Stimulated activated CD8-positive, alpha-beta memory T cell treated with anti-CD3 and anti-CD28 coated beads, Interleukin-12 subunit alpha, Interleukin-12 subunit beta, amount 100 ng/mL, for 1 hour (primary cell): ENCODE measurements at regions not wholly inside any gene's neighbourhood (a gene's known extent, or its start where the extent isn't known, plus 50 kb on each side); places are given as distances from the start of the nearest gene placed in this dataset.

Experiments used
- DNase-seq: peaks from one replicate; pipeline ENCODE4 v3.0.0-alpha.2; 2020; ENCODE audit warnings: low read depth

GRCh38 chr7:12130609-12131008 lies 80.5 kb upstream of the TMEM106B start:
- DNase-seq: no peak

DNA sequence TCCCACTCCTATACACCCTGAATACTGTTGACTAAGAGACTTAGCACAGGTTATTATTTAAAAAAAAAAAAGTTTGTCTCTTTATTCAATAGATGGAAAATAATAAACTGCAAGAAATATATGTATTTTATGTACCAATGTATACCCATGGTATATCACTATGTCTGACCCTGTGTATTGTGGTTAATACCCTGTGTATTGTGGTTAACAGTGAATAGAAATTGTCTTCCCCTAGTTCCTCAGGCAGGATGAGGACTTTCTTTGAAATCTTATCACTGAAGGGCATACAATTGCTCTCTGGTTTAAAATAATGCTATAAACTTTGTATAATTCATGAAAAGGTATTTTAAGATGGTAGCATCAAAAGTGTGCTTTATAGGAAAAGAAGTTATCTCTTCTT lies 80.0 kb upstream of the TMEM106B start:
- no peak for DNase-seq

DNA sequence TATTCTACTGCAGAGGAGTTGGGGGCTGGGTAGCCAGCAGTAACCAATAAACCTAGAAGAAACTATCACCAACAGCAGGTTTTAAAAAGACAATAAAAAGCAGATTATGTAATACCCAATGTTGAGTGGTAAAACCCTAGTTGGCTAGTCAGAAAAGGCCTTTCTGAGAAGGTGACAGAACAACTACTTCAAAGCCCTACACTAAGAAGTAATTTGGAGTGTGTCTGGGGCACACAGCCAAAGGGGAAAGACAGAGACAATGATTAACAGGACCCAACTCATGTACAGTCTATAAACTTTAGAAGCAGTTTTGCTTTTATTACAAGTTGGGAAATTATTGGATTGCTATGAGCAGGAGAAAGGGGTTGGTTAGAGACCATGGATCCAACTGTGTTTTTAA lies 77.2 kb upstream of the TMEM106B start:
- DNase-seq: no peak

- DNase-seq: no peak
These were observed 74.6 kb upstream of the TMEM106B start for GRCh38 chr7:12136523-12136922.

DNA sequence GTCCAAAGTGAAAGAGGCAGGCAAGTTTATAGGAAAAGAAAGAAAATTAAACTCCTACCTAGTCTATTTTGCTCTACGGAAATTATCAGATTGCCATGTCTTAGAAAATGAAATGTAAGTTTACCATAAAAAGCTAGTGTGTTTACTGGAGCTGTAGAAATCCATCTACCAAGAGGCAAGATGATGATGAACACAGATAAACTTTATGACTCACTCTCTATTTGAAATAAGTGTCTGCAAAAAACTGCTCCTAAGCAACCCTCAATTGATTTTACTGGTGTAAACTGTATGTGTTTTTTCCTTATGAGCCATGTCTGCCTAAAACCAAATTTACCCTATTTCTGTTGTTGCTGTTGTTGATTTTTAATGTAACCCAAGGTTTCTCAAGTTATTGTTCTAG lies 73.8 kb upstream of the TMEM106B start:
- no peak for DNase-seq

DNA sequence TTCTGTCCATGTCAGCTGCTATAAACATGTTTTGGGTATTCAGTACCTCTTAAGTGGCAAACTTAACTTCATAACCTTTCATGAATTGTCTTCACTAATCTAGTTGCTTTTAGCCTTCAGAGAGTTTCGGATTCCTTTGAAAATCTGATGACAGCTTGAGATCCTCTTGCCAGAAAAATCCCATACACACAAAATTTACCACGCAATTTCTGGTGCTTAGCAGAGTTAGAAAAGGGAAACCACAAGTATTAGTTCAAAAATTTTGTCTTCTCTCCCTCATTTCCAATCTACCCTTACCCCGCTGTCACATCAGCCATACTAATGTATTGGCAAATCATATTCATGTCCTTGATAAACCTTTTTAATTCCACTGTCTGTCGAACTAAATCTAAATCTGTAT lies 72.7 kb upstream of the TMEM106B start:
- no peak for DNase-seq

- DNase-seq: no peak
These were observed 71.7 kb upstream of the TMEM106B start for GRCh38 chr7:12139416-12139815.

DNA sequence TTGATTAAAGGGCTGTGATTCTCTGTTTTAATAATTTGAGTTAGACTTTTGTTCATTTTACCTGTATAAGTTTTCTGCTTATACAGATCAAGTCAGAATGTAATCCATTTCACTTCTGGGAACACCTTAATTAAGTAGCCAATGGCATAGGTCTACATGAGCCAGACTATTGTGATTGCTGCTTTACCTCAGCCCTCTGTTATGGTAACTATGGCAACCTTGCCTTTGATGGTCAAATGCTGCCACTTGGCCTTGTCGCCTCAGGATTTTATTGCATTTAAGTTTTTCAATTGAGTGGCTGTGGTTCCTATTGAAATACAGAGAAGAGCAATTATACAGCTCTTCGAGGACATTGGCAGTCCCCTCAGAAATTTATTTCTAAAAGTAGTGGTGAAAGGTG lies 64.3 kb upstream of the TMEM106B start:
- DNase-seq: no peak

DNA sequence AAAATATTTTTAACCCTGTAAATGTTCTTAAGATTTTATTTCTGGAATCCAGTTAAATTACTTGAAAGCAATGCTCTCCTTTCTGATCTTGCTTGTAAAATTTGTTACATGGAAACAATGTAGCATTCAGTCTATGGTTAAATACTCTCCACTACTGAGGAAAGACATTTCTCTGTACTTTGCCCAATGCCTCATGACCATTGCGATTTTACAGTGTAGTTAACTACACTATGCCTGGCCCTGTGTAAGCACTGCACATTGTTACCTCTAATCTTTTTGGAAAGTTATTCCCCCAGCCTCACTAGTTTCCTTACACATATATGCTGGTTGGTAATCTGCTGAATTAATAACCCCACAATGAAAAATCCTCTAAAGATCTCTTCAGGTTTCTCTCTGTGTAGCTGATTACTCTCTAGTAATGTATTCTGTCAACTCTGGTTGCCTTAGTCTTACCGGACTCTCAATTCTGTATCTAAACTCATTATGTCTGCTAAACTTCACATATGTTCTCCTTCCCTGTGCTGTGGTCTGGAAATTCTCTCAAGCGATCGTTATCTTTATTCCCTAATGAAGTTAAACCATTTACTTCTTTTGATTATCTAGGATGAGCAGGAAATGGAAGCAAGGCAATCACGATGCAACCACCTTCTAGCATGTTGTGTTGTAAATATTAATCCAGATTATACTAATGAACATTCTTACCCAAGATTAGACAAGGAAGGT lies 58.7 kb upstream of the TMEM106B start:
- DNase-seq: no peak

DNA sequence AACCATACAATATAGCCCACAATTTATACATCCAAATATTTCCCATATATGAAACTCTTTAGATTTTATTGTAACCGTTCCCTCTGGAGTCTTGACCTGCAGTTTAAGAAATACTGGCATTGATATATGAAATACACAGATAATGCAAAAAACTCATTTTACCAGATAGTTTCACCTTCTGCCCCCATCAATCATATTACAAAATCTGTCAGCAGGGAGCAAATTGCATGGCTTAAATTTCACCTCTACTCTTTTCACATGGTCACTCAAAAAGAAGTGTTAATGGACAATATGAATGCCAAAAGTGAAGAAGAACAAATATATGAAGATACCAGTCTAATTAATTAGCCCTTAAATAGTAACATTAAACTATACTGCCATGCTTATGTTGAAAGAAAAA lies 57.0 kb upstream of the TMEM106B start:
- DNase-seq: no peak

DNA sequence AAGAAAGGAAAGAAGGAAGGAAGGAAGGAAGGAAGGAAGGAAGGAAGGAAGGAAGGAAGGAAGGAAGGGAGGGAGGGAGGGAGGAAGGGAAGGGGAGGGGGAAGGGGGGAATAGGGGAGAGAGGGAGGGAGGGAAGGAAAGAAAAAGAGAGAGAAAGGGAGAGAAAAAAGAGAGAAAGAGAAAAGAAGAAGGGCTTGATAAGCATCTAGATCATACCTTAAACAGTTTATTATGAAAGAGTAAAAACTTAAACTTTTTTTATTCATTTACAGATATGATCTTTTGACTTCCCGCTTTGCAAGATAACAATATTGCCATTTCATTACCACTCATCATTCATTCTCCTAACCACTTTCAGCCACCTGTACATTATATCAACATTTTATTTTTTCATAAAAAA lies 53.6 kb upstream of the TMEM106B start:
- DNase-seq: no peak

DNA sequence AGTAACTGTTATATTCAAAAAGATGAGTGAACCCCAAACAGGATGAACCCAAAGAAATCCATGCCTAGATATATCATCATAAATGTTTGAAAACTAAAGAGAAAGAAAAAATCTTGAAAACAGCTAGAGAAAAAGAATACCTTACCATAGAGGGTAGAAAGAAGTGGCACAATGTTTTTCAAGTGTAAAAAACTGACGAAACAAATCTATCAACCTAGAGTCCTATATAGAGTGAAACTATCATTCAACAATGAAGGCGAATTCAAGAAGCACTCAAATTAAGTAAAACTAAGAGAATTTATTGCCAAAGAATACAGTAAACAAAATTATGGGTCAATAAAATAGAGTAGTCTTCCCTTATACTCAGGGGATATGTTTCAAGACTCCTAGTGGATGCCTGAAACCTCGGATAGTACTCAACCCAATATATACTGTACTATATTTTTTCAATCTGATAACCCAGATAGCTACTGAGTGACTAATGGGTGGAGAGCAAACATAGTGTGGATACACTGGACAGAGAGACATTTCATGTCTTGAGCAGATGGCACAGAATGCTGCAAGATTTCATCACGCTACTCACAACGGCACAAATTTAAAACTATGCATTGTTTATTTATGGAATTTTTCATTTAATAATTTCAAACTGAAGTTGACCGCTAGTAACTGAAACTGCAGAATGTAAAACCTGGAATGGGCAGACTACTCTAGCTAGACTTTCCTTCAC lies 52.6 kb upstream of the TMEM106B start:
- DNase-seq: no peak

DNA sequence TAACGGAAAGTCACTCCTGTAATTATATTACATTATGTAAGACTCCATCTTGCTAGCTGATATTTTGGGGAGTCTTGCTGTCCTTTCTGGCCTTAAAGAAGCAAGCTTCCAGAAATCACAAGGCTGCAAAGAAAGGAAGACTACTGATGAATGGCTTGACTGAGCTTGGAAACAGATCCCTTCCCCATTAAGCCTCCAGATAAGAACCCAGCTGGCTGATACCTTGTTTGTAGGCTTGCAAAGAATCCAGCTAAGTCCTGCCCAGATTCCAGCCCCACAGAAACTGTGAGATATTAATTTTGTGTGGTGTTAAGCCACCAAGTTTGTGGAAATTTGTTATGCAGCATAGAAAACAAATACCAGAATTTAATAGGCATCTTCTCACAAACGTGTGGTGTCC lies 49.9 kb upstream of the TMEM106B start:
- no peak for DNase-seq
